ENCODE measurements at regions not wholly inside any gene's neighbourhood (a gene's known extent, or its start where the extent isn't known, plus 50 kb on each side); places are given as distances from the start of the nearest gene placed in this dataset.

GRCh38 chr11:119980431-119980830, 157.5 kb downstream of the TRIM29 start:
- TF ChIP-seq REPIN1 (CRISPR knock-in tag; IDR thresholded peaks at IDR 0.05; ENCODE audit: borderline replicate concordance, low read depth) (no peak), ATF7 (IDR thresholded peaks at IDR 0.05) (no peak), ATF7 (CRISPR knock-in tag; IDR thresholded peaks at IDR 0.05) (no peak), ZSCAN25 (CRISPR knock-in tag; IDR thresholded peaks at IDR 0.05) (no peak), TERF1 (CRISPR knock-in tag; IDR thresholded peaks at IDR 0.05) (no peak), CHCHD3 (CRISPR knock-in tag; IDR thresholded peaks at IDR 0.05) (no peak), ZNF761 (CRISPR knock-in tag; conservative IDR thresholded peaks at IDR 0.05) (no peak), SOX5 (CRISPR knock-in tag; IDR thresholded peaks at IDR 0.05; ENCODE audit: borderline replicate concordance) (no peak), ETV5 (CRISPR knock-in tag; IDR thresholded peaks at IDR 0.05; ENCODE audit: borderline replicate concordance) (no peak), ZNF609 (CRISPR knock-in tag; IDR thresholded peaks at IDR 0.05; ENCODE audit: borderline replicate concordance) (no peak), ZNF558 (CRISPR knock-in tag; IDR thresholded peaks at IDR 0.05; ENCODE audit: borderline replicate concordance) (no peak), ZC3H4 (CRISPR knock-in tag; IDR thresholded peaks at IDR 0.05; ENCODE audit: borderline replicate concordance) (no peak), MAZ (IDR thresholded peaks at IDR 0.05; ENCODE audit: borderline replicate concordance, low read depth, low read length) (no peak), MAZ (CRISPR knock-in tag; IDR thresholded peaks at IDR 0.05; ENCODE audit: low read depth) (no peak)

Measured in HepG2 (cell line).